OCI-LY1 (cell line): ENCODE measurements at regions not wholly inside any gene's neighbourhood (a gene's known extent, or its start where the extent isn't known, plus 50 kb on each side); places are given as distances from the start of the nearest gene placed in this dataset.

ENCODE experiments used
- H2AFZ ChIP-seq: fragments of 200-600 bp; sonication (generic), shearing (Covaris generic); 2 replicates; pipeline ENCODE4 v1.6.0; 2014; ENCODE audit warnings: antibody characterized with exemption, mild to moderate bottlenecking, low read length
- H3F3A ChIP-seq: fragments of 200-600 bp; sonication (generic), shearing (Covaris generic); 2 replicates; pipeline ENCODE4 v1.6.0; 2014; ENCODE audit warnings: mild to moderate bottlenecking, antibody characterized with exemption, low read length, moderate library complexity; ENCODE audit not compliant: insufficient read depth
- H3K27ac ChIP-seq: fragments of 200-600 bp; sonication (generic); 2 replicates; pipeline ENCODE4 v1.5.1; 2014; ENCODE audit warnings: low read length, mixed run types, mild to moderate bottlenecking, low read depth; ENCODE audit not compliant: poor library complexity, severe bottlenecking
- H3K27me3 ChIP-seq: fragments of 200-600 bp; sonication (generic); 2 replicates; pipeline ENCODE4 v1.6.0; 2014; ENCODE audit warnings: antibody characterized with exemption, mild to moderate bottlenecking, low read length, moderate library complexity; ENCODE audit not compliant: insufficient read depth
- H3K36me3 ChIP-seq: fragments of 200-600 bp; sonication (generic); 2 replicates; pipeline ENCODE4 v1.6.1; 2014; ENCODE audit warnings: mild to moderate bottlenecking, antibody characterized with exemption, low read length, moderate library complexity, mixed read lengths; ENCODE audit not compliant: insufficient read depth
- H3K4me1 ChIP-seq: fragments of 200-600 bp; sonication (generic); 2 replicates; pipeline ENCODE4 v1.5.1; 2014; ENCODE audit warnings: mild to moderate bottlenecking, low read length, moderate library complexity; ENCODE audit not compliant: insufficient read depth, severe bottlenecking
- H3K4me2 ChIP-seq: fragments of 200-600 bp; sonication (generic), shearing (Covaris generic); 2 replicates; pipeline ENCODE4 v1.6.1; 2014; ENCODE audit warnings: low read length
- H3K4me3 ChIP-seq: fragments of 200-600 bp; sonication (generic); 2 replicates; pipeline ENCODE4 v1.5.1; 2014; ENCODE audit warnings: low read length, low read depth, mild to moderate bottlenecking, mixed read lengths; ENCODE audit not compliant: poor library complexity, severe bottlenecking
- H3K79me2 ChIP-seq: fragments of 200-600 bp; shearing (Covaris generic); 2 replicates; pipeline ENCODE4 v1.6.1; 2016; ENCODE audit warnings: mixed run types, low read length, mixed read lengths; ENCODE audit not compliant: insufficient read depth
- H3K9ac ChIP-seq: fragments of 200-600 bp; sonication (generic), shearing (Covaris generic); 2 replicates; pipeline ENCODE4 v1.6.1; 2014; ENCODE audit warnings: mild to moderate bottlenecking, low read length, mixed read lengths
- H3K9me2 ChIP-seq: fragments of 200-600 bp; sonication (generic), shearing (Covaris generic); 2 replicates; pipeline ENCODE4 v1.6.1; 2014; ENCODE audit warnings: low read depth, mild to moderate bottlenecking, low read length, mixed read lengths
- H3K9me3 ChIP-seq: fragments of 200-600 bp; shearing (Covaris generic); 2 replicates; pipeline ENCODE4 v1.6.1; 2014; ENCODE audit warnings: low read length, mixed read lengths
- H4K20me1 ChIP-seq: fragments of 200-600 bp; sonication (generic), shearing (Covaris generic); 2 replicates; pipeline ENCODE4 v1.6.0; 2016; ENCODE audit warnings: mild to moderate bottlenecking, low read length; ENCODE audit not compliant: insufficient read depth
- EZH2 ChIP-seq: fragments of 200-600 bp; sonication (generic), shearing (Covaris generic); IDR thresholded peaks from 2 replicates; pipeline ENCODE4 v1.8.0; 2017; ENCODE audit warnings: borderline replicate concordance, mixed run types, mild to moderate bottlenecking, antibody characterized with exemption, low read length, moderate library complexity, mixed read lengths
- TF ChIP-seq, protein P1 (sequence below): fragments of 200-600 bp; sonication (generic), shearing (Covaris generic); IDR thresholded peaks from 2 replicates; pipeline ENCODE4 v1.5.1; 2017; ENCODE audit warnings: mild to moderate bottlenecking, antibody characterized with exemption, low read length, moderate library complexity, mixed read lengths

DNA sequence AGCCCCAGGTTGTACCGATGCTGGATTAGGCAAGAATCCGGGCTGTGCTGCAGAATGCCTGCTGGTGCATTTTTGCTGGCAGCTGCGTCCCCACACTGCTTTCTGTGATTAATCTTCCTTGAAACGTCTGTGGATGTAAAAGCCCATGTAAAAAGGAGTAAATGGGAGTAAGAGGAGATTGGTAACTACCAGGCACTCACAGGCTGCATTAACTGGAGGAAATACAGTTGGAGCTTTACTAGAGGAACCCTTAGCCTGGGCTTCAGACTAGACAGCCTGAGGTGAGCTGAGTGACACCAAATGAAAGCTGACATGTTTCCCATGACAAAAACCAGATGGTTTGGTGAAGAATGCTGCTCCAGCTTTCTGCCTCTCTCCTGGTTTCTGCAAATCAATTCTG, 190.4 kb upstream of the GAS1 start:
- no peaks in the 10 kb centered on the region for H3K9me2 ChIP-seq
- H3K9me3 ChIP-seq: no peaks in the 10 kb centered on the region
- H3K4me2 ChIP-seq: no peak overlapping the region
- no peak overlapping the region for H3K4me3 ChIP-seq
- H3F3A ChIP-seq: no peaks in the 10 kb centered on the region
- H2AFZ ChIP-seq: no peak overlapping the region
- H3K27ac ChIP-seq: no peak overlapping the region
- H4K20me1 ChIP-seq: no peaks in the 10 kb centered on the region
- H3K79me2 ChIP-seq: no peaks in the 10 kb centered on the region
- H3K4me1 ChIP-seq: no peaks in the 10 kb centered on the region
- H3K9ac ChIP-seq: no peak overlapping the region
- TF ChIP-seq EZH2: no peak
- TF ChIP-seq, protein P1, sequence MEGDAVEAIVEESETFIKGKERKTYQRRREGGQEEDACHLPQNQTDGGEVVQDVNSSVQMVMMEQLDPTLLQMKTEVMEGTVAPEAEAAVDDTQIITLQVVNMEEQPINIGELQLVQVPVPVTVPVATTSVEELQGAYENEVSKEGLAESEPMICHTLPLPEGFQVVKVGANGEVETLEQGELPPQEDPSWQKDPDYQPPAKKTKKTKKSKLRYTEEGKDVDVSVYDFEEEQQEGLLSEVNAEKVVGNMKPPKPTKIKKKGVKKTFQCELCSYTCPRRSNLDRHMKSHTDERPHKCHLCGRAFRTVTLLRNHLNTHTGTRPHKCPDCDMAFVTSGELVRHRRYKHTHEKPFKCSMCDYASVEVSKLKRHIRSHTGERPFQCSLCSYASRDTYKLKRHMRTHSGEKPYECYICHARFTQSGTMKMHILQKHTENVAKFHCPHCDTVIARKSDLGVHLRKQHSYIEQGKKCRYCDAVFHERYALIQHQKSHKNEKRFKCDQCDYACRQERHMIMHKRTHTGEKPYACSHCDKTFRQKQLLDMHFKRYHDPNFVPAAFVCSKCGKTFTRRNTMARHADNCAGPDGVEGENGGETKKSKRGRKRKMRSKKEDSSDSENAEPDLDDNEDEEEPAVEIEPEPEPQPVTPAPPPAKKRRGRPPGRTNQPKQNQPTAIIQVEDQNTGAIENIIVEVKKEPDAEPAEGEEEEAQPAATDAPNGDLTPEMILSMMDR: no peak
- H3K27me3 ChIP-seq: no peaks in the 10 kb centered on the region
- no peaks in the 10 kb centered on the region for H3K36me3 ChIP-seq

DNA sequence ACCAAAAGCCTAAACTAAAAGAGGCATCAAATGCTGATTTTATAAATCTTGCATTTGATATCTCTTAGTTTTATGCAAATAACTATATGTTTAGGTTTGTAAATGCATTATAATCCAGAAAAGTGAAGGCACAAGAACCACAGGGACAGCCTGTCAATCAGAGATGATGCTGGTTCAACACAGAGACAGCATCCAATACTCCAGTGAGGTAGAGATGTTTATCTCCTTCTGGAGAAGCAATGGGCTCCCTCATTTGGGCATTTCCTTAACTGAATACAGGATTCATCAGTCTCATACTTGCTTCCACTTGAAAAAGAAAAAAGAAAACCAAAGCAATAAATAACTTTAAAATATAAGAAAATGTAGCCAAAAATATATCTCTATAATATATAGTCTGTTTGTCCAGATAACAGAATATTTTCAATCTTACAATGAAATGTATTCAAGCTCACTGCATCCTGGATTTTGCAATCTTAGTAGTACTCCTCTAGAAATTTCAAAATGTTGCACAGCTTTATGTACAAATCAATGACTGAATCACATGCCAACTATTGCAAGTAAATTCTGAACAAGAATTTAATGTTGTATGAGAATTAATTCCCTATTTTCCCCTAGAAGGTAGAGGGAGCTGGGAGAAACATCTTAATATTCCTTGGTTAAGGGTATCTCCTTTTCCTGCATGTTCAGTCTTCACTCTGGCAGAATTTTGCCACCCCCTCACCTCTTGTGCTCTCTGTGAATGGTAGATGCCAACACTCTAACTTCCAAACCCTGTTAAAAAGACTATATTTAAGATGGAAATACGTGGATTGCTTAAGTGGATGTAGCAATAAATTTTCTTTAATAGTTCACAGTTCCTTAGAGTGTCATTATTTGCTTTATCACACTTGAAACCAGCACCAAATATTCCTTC, 191.1 kb upstream of the GAS1 start:
- Histone ChIP-seq H3K4me1 (no peaks in the 10 kb centered on the region), H3K9ac (no peak overlapping the region), H3K36me3 (no peaks in the 10 kb centered on the region), H3K4me3 (no peak overlapping the region), H3K27ac (no peak overlapping the region), H3K4me2 (no peak overlapping the region), H4K20me1 (no peaks in the 10 kb centered on the region), H3F3A (no peaks in the 10 kb centered on the region), H3K9me2 (no peaks in the 10 kb centered on the region), H3K79me2 (no peaks in the 10 kb centered on the region), H3K27me3 (no peaks in the 10 kb centered on the region), H2AFZ (no peak overlapping the region), H3K9me3 (no peaks in the 10 kb centered on the region)
- TF ChIP-seq EZH2: no peak
- TF ChIP-seq, protein P1: no peak

DNA sequence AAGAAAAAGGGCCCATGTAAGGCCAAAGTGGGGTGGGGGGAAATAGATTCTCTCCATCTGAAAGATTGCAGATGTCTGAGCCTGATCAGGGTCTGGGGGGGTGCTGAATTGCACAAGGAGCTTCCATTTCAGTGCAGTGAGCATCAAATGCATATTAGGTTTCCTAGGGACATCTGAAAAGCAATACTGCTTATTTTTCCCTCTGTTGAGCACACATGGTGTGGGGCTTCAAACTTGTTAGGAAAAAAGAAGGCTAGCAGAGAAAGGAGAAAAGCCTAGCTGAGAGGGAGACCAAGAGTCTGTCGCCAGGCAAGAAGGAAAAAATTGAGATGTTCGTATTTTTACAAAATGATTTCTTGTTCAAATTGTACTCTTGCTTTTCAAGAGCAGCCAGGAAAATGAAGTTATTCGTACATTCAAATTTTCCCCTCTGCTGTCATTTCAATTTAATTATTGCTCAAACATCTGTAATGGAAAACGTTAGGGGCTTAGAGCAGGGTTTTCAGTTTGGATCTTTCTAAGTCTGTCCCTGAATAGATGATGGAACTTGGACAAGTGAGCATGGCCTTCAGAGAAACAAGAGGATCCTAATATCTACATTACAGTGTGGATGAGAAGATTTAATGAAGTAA, 191.9 kb upstream of the GAS1 start:
- Histone ChIP-seq H3K27me3 (no peaks in the 10 kb centered on the region), H4K20me1 (no peaks in the 10 kb centered on the region), H3K79me2 (no peaks in the 10 kb centered on the region), H2AFZ (no peak overlapping the region), H3F3A (no peaks in the 10 kb centered on the region), H3K36me3 (no peaks in the 10 kb centered on the region), H3K9ac (no peak overlapping the region), H3K9me3 (no peaks in the 10 kb centered on the region), H3K9me2 (no peaks in the 10 kb centered on the region), H3K27ac (no peak overlapping the region), H3K4me3 (no peak overlapping the region), H3K4me2 (no peak overlapping the region), H3K4me1 (no peaks in the 10 kb centered on the region)
- TF ChIP-seq, protein P1: no peak
- no peak for TF ChIP-seq EZH2
